HG03097 (cell line): ENCODE measurements at regions not wholly inside any gene's neighbourhood (a gene's known extent, or its start where the extent isn't known, plus 50 kb on each side); places are given as distances from the start of the nearest gene placed in this dataset.

Experiments
- ATAC-seq: cut with Tn5 transposase; IDR thresholded peaks from one replicate; pipeline ENCODE4 v1.9.1; 2021; ENCODE audit not compliant: unreplicated experiment, low FRiP score

- ATAC-seq, result no peak
Observed at GRCh38 chr4:152236519-152237056, 299.3 kb downstream of the FBXW7 start.

- ATAC-seq, result no peak
Observed at GRCh38 chr4:152235718-152236117, 300.2 kb downstream of the FBXW7 start.

- ATAC-seq, result no peak
Observed at GRCh38 chr4:152234571-152234970, 301.3 kb downstream of the FBXW7 start.

GRCh38 chr4:152232271-152232670, 303.6 kb downstream of the FBXW7 start:
- no peak for ATAC-seq

GRCh38 chr4:152229782-152230289, 306.1 kb downstream of the FBXW7 start:
- no peak for ATAC-seq

GRCh38 chr4:152225680-152226079, 310.2 kb downstream of the FBXW7 start:
- no peak for ATAC-seq

- ATAC-seq, result no peak
Observed at GRCh38 chr4:152224721-152225420, 311.0 kb downstream of the FBXW7 start.

GRCh38 chr4:152224223-152224622, 311.7 kb downstream of the FBXW7 start:
- ATAC-seq, result no peak

- no peak for ATAC-seq
Observed at GRCh38 chr4:152223600-152223999, 312.3 kb downstream of the FBXW7 start.

GRCh38 chr4:152221816-152222516, 313.9 kb downstream of the FBXW7 start:
- ATAC-seq, result no peak

GRCh38 chr4:152220201-152220666, 315.7 kb downstream of the FBXW7 start:
- peak; percentile 65 for ATAC-seq

- ATAC-seq, result no peak
Observed at GRCh38 chr4:152218576-152218975, 317.3 kb downstream of the FBXW7 start.

- ATAC-seq, result no peak
Observed at GRCh38 chr4:152217896-152218295, 318.0 kb downstream of the FBXW7 start.

- ATAC-seq, result no peak
Observed at GRCh38 chr4:152211936-152212653, 323.8 kb downstream of the FBXW7 start.

- ATAC-seq, result peak; percentile 82
Observed at GRCh38 chr4:152209772-152210493, 326.0 kb downstream of the FBXW7 start.

GRCh38 chr4:152207378-152207720, 328.5 kb downstream of the FBXW7 start:
- no peak for ATAC-seq

GRCh38 chr4:152206646-152207377, 329.1 kb downstream of the FBXW7 start:
- no peak for ATAC-seq

- no peak for ATAC-seq
Observed at GRCh38 chr4:152206185-152206584, 329.7 kb downstream of the FBXW7 start.

GRCh38 chr4:152202415-152202814, 333.5 kb downstream of the FBXW7 start:
- no peak for ATAC-seq
